ENCODE measurements at regions not wholly inside any gene's neighbourhood (a gene's known extent, or its start where the extent isn't known, plus 50 kb on each side); places are given as distances from the start of the nearest gene placed in this dataset.

DNA sequence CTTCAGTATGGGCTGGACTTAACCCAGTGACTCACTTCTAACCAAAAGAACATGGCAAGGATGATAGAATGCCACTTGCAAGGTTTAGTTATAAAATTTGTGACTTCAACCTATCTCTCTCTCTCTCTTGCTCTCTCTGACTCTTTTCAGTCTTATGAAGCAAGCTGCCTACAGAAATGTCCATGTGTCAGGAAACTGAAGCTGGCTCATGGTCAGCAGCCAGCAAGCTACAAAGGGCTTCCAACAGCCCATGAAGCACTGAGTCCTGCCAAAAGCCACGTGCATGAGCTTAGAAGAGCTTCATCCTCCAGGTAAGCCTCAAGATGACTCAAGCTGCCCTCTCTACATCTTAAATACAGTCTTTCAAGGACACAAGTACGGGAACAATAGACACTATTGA lies 100.3 kb downstream of the HS3ST1 start:
- H3K4me3 ChIP-seq (ENCODE audit: low read depth, low read length): no peak overlapping the region
- no peak for DNase-seq (ENCODE audit: low read depth)
- TF ChIP-seq, protein P1, sequence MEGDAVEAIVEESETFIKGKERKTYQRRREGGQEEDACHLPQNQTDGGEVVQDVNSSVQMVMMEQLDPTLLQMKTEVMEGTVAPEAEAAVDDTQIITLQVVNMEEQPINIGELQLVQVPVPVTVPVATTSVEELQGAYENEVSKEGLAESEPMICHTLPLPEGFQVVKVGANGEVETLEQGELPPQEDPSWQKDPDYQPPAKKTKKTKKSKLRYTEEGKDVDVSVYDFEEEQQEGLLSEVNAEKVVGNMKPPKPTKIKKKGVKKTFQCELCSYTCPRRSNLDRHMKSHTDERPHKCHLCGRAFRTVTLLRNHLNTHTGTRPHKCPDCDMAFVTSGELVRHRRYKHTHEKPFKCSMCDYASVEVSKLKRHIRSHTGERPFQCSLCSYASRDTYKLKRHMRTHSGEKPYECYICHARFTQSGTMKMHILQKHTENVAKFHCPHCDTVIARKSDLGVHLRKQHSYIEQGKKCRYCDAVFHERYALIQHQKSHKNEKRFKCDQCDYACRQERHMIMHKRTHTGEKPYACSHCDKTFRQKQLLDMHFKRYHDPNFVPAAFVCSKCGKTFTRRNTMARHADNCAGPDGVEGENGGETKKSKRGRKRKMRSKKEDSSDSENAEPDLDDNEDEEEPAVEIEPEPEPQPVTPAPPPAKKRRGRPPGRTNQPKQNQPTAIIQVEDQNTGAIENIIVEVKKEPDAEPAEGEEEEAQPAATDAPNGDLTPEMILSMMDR (conservative IDR thresholded peaks at IDR 0.05; ENCODE audit: low read depth, low read length): no peak

DNA sequence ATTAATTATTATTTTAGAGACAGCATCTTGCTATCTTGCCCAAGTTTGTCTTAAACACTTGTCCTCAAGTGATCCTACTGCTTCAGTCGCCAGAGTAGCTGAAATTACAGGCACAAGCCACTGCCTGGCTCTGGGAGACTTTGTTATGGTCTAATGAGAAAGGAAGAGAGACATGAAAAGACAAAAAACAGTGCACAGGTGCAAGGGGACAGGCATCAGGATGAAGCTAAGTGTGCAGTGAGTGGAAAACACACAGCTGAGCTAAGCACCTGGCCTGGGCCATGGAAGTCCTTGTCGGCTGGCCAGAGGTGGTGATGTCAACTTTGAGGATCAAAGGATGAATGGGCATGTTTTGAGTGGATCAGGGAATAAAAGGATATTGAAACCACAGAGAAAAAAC lies 102.7 kb downstream of the HS3ST1 start:
- TF ChIP-seq, protein P1 (conservative IDR thresholded peaks at IDR 0.05; ENCODE audit: low read depth, low read length): no peak
- H3K4me3 ChIP-seq (ENCODE audit: low read depth, low read length): no peak overlapping the region
- no peak for DNase-seq (ENCODE audit: low read depth)

DNA sequence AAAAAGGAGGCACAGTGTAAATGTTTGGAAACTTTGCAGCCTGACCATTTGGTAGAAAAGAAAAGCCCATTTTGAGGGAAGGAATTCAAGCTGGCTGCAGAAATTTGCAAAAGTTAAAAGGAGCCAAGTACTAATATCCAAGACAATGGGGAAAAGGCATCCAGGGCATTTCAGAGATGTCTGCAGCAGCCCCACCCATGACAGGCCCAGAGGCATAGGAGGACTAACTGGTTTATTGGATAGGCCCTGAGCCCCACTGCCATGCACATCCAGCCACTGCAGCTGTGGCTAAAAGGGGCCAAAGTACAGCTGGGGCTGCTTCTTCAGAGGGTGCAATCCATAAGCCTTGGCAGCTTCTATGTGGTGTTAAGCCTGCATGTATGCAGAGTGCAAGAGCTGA lies 104.9 kb downstream of the HS3ST1 start:
- DNase-seq (ENCODE audit: low read depth): no peak
- TF ChIP-seq, protein P1 (conservative IDR thresholded peaks at IDR 0.05; ENCODE audit: low read depth, low read length): no peak
- no peak overlapping the region for H3K4me3 ChIP-seq (ENCODE audit: low read depth, low read length)

DNA sequence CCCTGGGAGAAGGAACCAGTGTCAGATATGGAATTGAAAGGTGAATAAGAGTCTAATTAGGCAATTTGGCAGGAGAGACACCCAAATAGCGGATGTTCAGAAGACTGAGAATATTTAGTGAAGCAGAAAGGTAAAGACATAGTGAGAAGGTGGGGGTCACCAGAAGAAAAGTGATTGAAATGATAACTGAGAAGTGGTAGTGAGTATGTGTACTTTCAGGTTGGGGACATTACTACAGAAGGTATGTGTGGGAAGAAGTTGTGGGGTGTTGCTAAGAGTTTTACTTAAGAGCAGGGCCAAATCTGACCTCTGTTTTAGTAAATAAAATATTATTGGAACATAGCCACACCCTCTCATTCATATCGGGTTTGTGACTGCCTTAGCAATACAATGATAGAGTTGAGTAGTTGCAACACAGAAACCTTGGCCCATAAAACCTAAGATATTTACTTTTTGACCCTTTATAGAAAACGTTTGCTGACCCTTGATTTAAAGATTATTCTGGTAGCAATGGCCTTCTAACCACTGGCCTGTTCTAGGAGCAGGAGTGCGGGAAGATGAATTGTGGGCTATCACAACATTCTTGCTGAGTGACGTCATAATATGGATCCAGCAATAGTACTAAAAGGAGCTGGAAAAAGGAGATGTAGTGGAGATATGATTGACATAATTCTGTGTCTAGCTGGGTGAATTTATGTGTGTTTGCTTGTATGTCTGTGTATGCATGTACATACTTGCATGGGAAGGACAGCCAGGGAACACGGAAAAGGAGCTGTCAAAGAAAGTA lies 115.3 kb downstream of the HS3ST1 start:
- DNase-seq (ENCODE audit: low read depth): no peak
- H3K4me3 ChIP-seq (ENCODE audit: low read depth, low read length): no peak overlapping the region
- TF ChIP-seq, protein P1 (conservative IDR thresholded peaks at IDR 0.05; ENCODE audit: low read depth, low read length): no peak

DNA sequence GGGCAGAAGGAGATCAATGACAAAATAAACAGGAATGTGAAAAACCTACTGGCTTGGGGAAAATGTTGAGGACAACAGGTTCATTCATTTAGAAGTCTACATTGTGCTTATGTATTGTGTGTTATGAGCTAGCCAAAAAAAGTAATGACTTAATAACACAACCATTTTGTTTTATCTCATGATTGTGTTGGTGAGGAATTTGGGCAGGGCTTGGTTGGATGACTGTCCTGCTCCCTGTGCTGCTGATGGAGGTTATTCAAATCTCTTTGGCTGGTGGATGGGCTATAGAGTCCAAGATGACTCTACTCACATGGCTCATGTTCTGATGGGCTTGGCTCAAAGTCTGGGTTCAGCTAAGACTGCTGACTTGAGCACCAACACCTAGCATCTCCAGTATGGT lies 116.3 kb downstream of the HS3ST1 start:
- peak; percentile 10 for DNase-seq (ENCODE audit: low read depth)
- no peak overlapping the region for H3K4me3 ChIP-seq (ENCODE audit: low read depth, low read length)
- TF ChIP-seq, protein P1 (conservative IDR thresholded peaks at IDR 0.05; ENCODE audit: low read depth, low read length): no peak

DNA sequence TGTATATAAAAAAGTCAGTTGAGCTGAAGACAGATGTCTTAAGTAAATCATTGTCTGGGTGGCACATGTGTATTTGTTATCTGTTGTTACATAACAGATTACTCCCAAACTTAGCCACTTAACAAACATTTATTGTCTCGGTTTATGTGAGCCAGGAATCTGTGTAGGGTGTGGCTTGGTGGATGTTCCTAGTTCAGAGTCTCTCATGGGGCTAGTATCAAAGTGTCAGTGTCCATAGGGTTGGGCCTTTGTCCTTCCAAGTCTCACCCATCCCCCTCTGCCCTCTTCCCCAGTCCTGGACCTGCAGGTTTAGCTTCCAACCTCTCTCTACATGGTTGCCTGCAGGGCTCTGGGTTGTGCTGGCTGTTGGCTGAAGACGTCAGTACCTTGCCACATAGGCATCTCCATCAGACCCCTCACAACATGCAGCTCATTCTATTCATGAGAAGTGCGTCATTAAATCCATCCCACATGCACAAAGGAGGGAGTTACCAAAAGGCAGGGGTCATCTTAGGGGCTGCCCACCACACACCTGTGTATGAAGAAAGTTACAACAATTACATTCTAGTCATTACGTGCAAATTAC lies 127.5 kb downstream of the HS3ST1 start:
- no peak for DNase-seq (ENCODE audit: low read depth)
- TF ChIP-seq, protein P1 (conservative IDR thresholded peaks at IDR 0.05; ENCODE audit: low read depth, low read length): no peak
- H3K4me3 ChIP-seq (ENCODE audit: low read depth, low read length): no peak overlapping the region

DNA sequence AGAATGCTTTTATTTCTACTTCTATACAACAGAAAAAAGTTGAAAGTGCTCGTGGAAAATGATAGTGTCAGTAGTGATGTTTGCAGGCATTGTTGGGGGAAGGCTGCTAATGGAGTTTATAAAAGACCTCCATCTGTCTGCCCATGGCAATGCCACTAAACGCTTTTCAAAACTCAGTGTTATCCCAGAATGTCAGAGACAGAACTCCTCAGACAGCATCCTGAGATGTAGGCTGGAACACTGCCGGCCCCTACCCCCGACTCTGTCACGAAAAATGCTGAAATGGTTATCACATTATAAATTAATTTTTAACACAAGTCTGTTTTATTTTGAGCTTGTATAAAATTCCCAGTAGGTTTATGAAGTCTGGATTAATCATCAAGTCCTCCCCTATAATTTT lies 128.9 kb downstream of the HS3ST1 start:
- DNase-seq (ENCODE audit: low read depth): no peak
- no peak overlapping the region for H3K4me3 ChIP-seq (ENCODE audit: low read depth, low read length)
- TF ChIP-seq, protein P1 (conservative IDR thresholded peaks at IDR 0.05; ENCODE audit: low read depth, low read length): no peak

All from choroid plexus epithelial cell (primary cell).